H1 (cell line): ENCODE measurements at regions not wholly inside any gene's neighbourhood (a gene's known extent, or its start where the extent isn't known, plus 50 kb on each side); places are given as distances from the start of the nearest gene placed in this dataset.

Experiments used
- CTCF ChIA-PET: fragments of 300-600 bp; sonication (Branson Sonifier 250); formaldehyde crosslinking; loops from one replicate; lab custom pipeline; 2021; ENCODE audit not compliant: partially characterized antibody; lab: Charles Lee
- POLR2A ChIA-PET: fragments of 300-600 bp; sonication (Branson Sonifier 250); formaldehyde crosslinking; loops from one replicate; lab custom pipeline; 2021; ENCODE audit warnings: inconsistent platforms; ENCODE audit not compliant: partially characterized antibody; lab: Charles Lee
- DNase-seq, 2 experiments: peaks; one replicate each; pipeline versions ENCODE4 v3.0.0 to v3.0.0-alpha.2; 2010 to 2022; ENCODE audit warnings: low spot score in 2 of 2, low read depth in 1 of 2, mixed read lengths in 1 of 2
- FAIRE-seq: peaks from 2 replicates; lab custom pipeline; 2011; peaks lifted over from hg19 to GRCh38; lab: Jason Lieb, UNC
- H2AFZ ChIP-seq: 2 replicates; pipeline ENCODE4 v1.8.1; 2012; ENCODE audit warnings: low read length, inconsistent platforms
- H2AK5ac ChIP-seq: 2 replicates; pipeline ENCODE4 v1.6.1; 2013; ENCODE audit warnings: low read depth, low read length
- H2BK120ac ChIP-seq: replicated peaks from 2 replicates; pipeline ENCODE3; 2013; ENCODE audit warnings: low read depth, low read length, inconsistent platforms
- H2BK12ac ChIP-seq: 2 replicates; pipeline ENCODE4 v1.6.1; 2013; ENCODE audit warnings: low read depth, low read length
- H2BK15ac ChIP-seq: 2 replicates; pipeline ENCODE4 v1.6.1; 2013; ENCODE audit warnings: low read length
- H2BK20ac ChIP-seq: 2 replicates; pipeline ENCODE4 v1.6.1; 2013; ENCODE audit warnings: low read length
- H2BK5ac ChIP-seq: 2 replicates; pipeline ENCODE4 v1.6.1; 2013; ENCODE audit warnings: low read depth, low read length
- H3K14ac ChIP-seq: 2 replicates; pipeline ENCODE4 v1.6.1; 2013; ENCODE audit warnings: inconsistent platforms; ENCODE audit not compliant: insufficient read length
- H3K18ac ChIP-seq: 2 replicates; pipeline ENCODE4 v1.6.1; 2013; ENCODE audit warnings: low read length; ENCODE audit errors: extremely low read depth
- H3K23ac ChIP-seq: 2 replicates; pipeline ENCODE4 v1.6.1; 2013; ENCODE audit warnings: inconsistent platforms; ENCODE audit not compliant: insufficient read length
- H3K23me2 ChIP-seq: 2 replicates; pipeline ENCODE4 v1.6.1; 2013; ENCODE audit warnings: low read depth, low read length
- H3K27ac ChIP-seq: 2 replicates; pipeline ENCODE4 v1.6.1; 2011; ENCODE audit warnings: low read depth, low read length, inconsistent platforms
- H3K27me3 ChIP-seq, 4 experiments: replicated peaks in 1 of 4; 1 replicate in 1 of 4; 2 replicates in 3 of 4; pipeline versions ENCODE4 v1.6.1 to v1.8.1; 2011 to 2013; ENCODE audit warnings: low read length in 3 of 4, mild to moderate bottlenecking in 3 of 4, inconsistent platforms in 2 of 4, mixed read lengths in 2 of 4, moderate library complexity in 1 of 4; ENCODE audit not compliant: control insufficient read depth in 3 of 4, insufficient read depth in 3 of 4; ENCODE audit errors: extremely low read depth in 1 of 4
- H3K36me3 ChIP-seq, 4 experiments: 2 replicates each; pipeline versions ENCODE4 v1.6.1 to v1.8.1; 2011 to 2013; ENCODE audit warnings: mild to moderate bottlenecking in 4 of 4, low read length in 3 of 4, moderate library complexity in 2 of 4, control low read depth in 1 of 4, inconsistent platforms in 1 of 4; ENCODE audit not compliant: insufficient read depth in 4 of 4, control insufficient read depth in 2 of 4
- H3K4ac ChIP-seq: replicated peaks from 2 replicates; pipeline ENCODE3; 2013; ENCODE audit warnings: low read length, low read depth, mixed read lengths, inconsistent platforms; ENCODE audit not compliant: insufficient read length
- H3K4me1 ChIP-seq, 4 experiments: replicated peaks in 1 of 4; 1 replicate in 1 of 4; 2 replicates in 3 of 4; pipeline versions ENCODE4 v1.6.1 to v1.8.1; 2011 to 2013; ENCODE audit warnings: low read length in 3 of 4, inconsistent platforms in 2 of 4, mixed read lengths in 1 of 4; ENCODE audit not compliant: insufficient read depth in 4 of 4, control insufficient read depth in 3 of 4
- H3K4me2 ChIP-seq, 2 experiments: 2 replicates each; pipeline versions ENCODE4 v1.6.1 to v1.8.1; 2011 to 2013; ENCODE audit warnings: low read depth in 2 of 2, low read length in 2 of 2, control low read depth in 1 of 2, inconsistent platforms in 1 of 2, mild to moderate bottlenecking in 1 of 2; ENCODE audit not compliant: insufficient read depth in 1 of 2
- H3K4me3 ChIP-seq, 4 experiments: fragments of 200-600, 300-600 bp in 1 of 4; sonication (generic), shearing (Covaris generic), sonication (Bioruptor Twin) in 1 of 4; 2 replicates each; pipeline versions ENCODE4 v1.5.1 to v1.8.1; 2011 to 2016; ENCODE audit warnings: low read length in 4 of 4, low read depth in 3 of 4, control low read depth in 2 of 4, inconsistent platforms in 2 of 4, mild to moderate bottlenecking in 2 of 4, mixed read lengths in 1 of 4, moderate library complexity in 1 of 4; ENCODE audit not compliant: insufficient read depth in 2 of 4; ENCODE audit errors: extremely low read depth in 1 of 4
- H3K56ac ChIP-seq: replicated peaks from 2 replicates; pipeline ENCODE3; 2013; ENCODE audit warnings: low read depth, mild to moderate bottlenecking, mixed read lengths, low read length, inconsistent platforms; ENCODE audit not compliant: insufficient read length
- H3K79me1 ChIP-seq: 2 replicates; pipeline ENCODE4 v1.6.1; 2013; ENCODE audit warnings: low read depth, low read length, control low read depth
- H3K79me2 ChIP-seq, 2 experiments: 2 replicates each; pipeline versions ENCODE4 v1.6.1 to v1.8.1; 2012 to 2013; ENCODE audit warnings: low read length in 2 of 2, mild to moderate bottlenecking in 2 of 2, inconsistent platforms in 1 of 2; ENCODE audit not compliant: insufficient read depth in 2 of 2, control insufficient read depth in 1 of 2
- H3K9ac ChIP-seq, 4 experiments: replicated peaks in 1 of 4; 1 replicate in 1 of 4; 2 replicates in 3 of 4; pipeline versions ENCODE4 v1.6.1 to v1.8.1; 2011 to 2013; ENCODE audit warnings: low read depth in 3 of 4, low read length in 3 of 4, control low read depth in 2 of 4, mild to moderate bottlenecking in 2 of 4, moderate library complexity in 2 of 4, inconsistent platforms in 1 of 4; ENCODE audit errors: extremely low read depth in 1 of 4
- H3K9me3 ChIP-seq, 2 experiments: 2 replicates each; pipeline versions ENCODE4 v1.6.1 to v1.8.1; 2012 to 2013; ENCODE audit warnings: mild to moderate bottlenecking in 2 of 2, moderate library complexity in 2 of 2, control low read depth in 1 of 2, inconsistent platforms in 1 of 2, low read depth in 1 of 2, low read length in 1 of 2, mixed read lengths in 1 of 2; ENCODE audit not compliant: insufficient read depth in 2 of 2
- H4K20me1 ChIP-seq, 2 experiments: replicated peaks in 1 of 2; 2 replicates each; pipeline versions ENCODE3 to v1.8.1; 2011 to 2013; ENCODE audit warnings: inconsistent platforms in 2 of 2, low read length in 2 of 2, mild to moderate bottlenecking in 1 of 2; ENCODE audit not compliant: insufficient read depth in 2 of 2, control insufficient read depth in 1 of 2
- H4K5ac ChIP-seq: 2 replicates; pipeline ENCODE4 v1.6.1; 2013; ENCODE audit warnings: low read length, low read depth, mixed read lengths, inconsistent platforms; ENCODE audit not compliant: insufficient read length
- H4K8ac ChIP-seq: 2 replicates; pipeline ENCODE4 v1.8.0; 2013; ENCODE audit warnings: mild to moderate bottlenecking, moderate library complexity, low read length, inconsistent platforms; ENCODE audit not compliant: insufficient read depth; ENCODE audit errors: extremely low read depth
- H4K91ac ChIP-seq: replicated peaks from 2 replicates; pipeline ENCODE3; 2013; ENCODE audit warnings: low read length, mixed read lengths, inconsistent platforms; ENCODE audit not compliant: insufficient read length
- FOSL1 ChIP-seq: IDR thresholded peaks from 2 replicates; pipeline ENCODE4 v1.6.1; 2011; ENCODE audit warnings: mild to moderate bottlenecking, low read depth, low read length, moderate library complexity; ENCODE audit not compliant: insufficient read depth
- GABPA ChIP-seq: IDR thresholded peaks from 2 replicates; pipeline ENCODE4 v1.6.1; 2011; ENCODE audit warnings: mild to moderate bottlenecking, low read length, moderate library complexity, borderline replicate concordance; ENCODE audit not compliant: insufficient read depth
- SP2 ChIP-seq: IDR thresholded peaks from 2 replicates; pipeline ENCODE4 v1.6.1; 2012; ENCODE audit warnings: mild to moderate bottlenecking, low read length, inconsistent platforms
- ZNF274 ChIP-seq: IDR thresholded peaks from 2 replicates; pipeline ENCODE4 v1.7.0; 2012; ENCODE audit warnings: low read length, borderline replicate concordance; ENCODE audit errors: extremely low read depth
- WGBS, 2 experiments: shearing (Covaris generic) in 1 of 2; methylation state at CpG; one replicate each; pipeline versions ENCODE4 v1.1.6 to v1.1.7; 2013 to 2015; ENCODE audit warnings: low lambda C conversion rate in 2 of 2, mixed read lengths in 2 of 2, inconsistent platforms in 1 of 2, low coverage in 1 of 2, missing lambda C conversion rate in 1 of 2; ENCODE audit not compliant: insufficient replicate concordance in 2 of 2, insufficient coverage in 1 of 2, insufficient read length in 1 of 2; ENCODE audit errors: extremely low coverage in 1 of 2, missing lambda C conversion rate in 1 of 2; 5-methylcytosine and 5-hydroxymethylcytosine counted together
- TF ChIP-seq, protein P1 (sequence below): IDR thresholded peaks from 2 replicates; pipeline ENCODE4 v1.6.1; 2011; ENCODE audit warnings: low read length, improper control_type of control experiment

GRCh38 chr22:44625421-44625760 lies 76.6 kb upstream of the PRR5 start:
- Histone ChIP-seq H3K4ac (no peak overlapping the region), H3K23me2 (no peaks in the 10 kb centered on the region), H4K91ac (no peak overlapping the region), H4K20me1 (peaks cover 0 to 13% of the 10 kb centered on the region in 2 experiments), H2BK5ac (no peak overlapping the region), H3K36me3 (no peaks in the 10 kb centered on the region), H3K18ac (no peak overlapping the region), H4K5ac (no peak overlapping the region), H2BK12ac (no peak overlapping the region), H3K27ac (no peak overlapping the region), H2AFZ (no peak overlapping the region), H3K14ac (no peak overlapping the region), H2AK5ac (no peak overlapping the region), H3K79me1 (no peaks in the 10 kb centered on the region), H3K56ac (no peak overlapping the region), H3K9ac (no peak overlapping the region), H3K4me1 (peaks cover 0 to 6% (median 0%) of the 10 kb centered on the region in 4 experiments; a peak in 2 of 7 replicates), H3K4me2 (no peak overlapping the region), H3K4me3 (no peak overlapping the region), H2BK120ac (no peak overlapping the region), H4K8ac (no peak overlapping the region), H2BK20ac (no peak overlapping the region), H3K9me3 (no peaks in the 10 kb centered on the region), H3K27me3 (peaks cover 19 to 53% (median 50%) of the 10 kb centered on the region in 4 experiments), H2BK15ac (no peak overlapping the region), H3K79me2 (no peaks in the 10 kb centered on the region), H3K23ac (no peak overlapping the region)
- ChIA-PET CTCF (interaction anchor here (0.5 to 5.3 kb wide), 38 partner anchors 11 to 1109 kb away, joined by 3 to 69 read pairs (median 4); no protein-coding TSS in a partner anchor), POLR2A (no interaction called here)
- DNase-seq (no peak), FAIRE-seq (no peak)
- TF ChIP-seq, protein P1, sequence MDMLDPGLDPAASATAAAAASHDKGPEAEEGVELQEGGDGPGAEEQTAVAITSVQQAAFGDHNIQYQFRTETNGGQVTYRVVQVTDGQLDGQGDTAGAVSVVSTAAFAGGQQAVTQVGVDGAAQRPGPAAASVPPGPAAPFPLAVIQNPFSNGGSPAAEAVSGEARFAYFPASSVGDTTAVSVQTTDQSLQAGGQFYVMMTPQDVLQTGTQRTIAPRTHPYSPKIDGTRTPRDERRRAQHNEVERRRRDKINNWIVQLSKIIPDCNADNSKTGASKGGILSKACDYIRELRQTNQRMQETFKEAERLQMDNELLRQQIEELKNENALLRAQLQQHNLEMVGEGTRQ = no peak
- TF ChIP-seq GABPA (no peak), FOSL1 (no peak), ZNF274 (no peak), SP2 (no peak)
- WGBS, 2 experiments = 84% methylated on average over 7 of the region's 7 CpGs; no CpG with 5 or more reads in 1 of the 2 experiments
